GM13977 (cell line): ENCODE measurements at regions not wholly inside any gene's neighbourhood (a gene's known extent, or its start where the extent isn't known, plus 50 kb on each side); places are given as distances from the start of the nearest gene placed in this dataset.

ENCODE experiments used
- DNase-seq: peaks from one replicate; pipeline ENCODE4 v3.0.0; 2012; ENCODE audit warnings: low spot score
- in situ Hi-C: fragments of 300-500 bp; cut with MboI; formaldehyde crosslinking; loops from one replicate; pipeline ENCODE4 v1.12.0; 2022; ENCODE audit warnings: low sequenced_read_pairs, low pct_unique_long_range_greater_than_20kb, mixed read lengths, inconsistent platforms; ENCODE audit not compliant: unreplicated experiment
- TF ChIP-seq, protein P1 (sequence below): IDR thresholded peaks from 2 replicates; pipeline ENCODE4 v1.5.1; 2012; ENCODE audit warnings: mild to moderate bottlenecking, control low read depth; ENCODE audit not compliant: insufficient read depth; ENCODE audit errors: extremely low read depth, missing control alignments

DNA sequence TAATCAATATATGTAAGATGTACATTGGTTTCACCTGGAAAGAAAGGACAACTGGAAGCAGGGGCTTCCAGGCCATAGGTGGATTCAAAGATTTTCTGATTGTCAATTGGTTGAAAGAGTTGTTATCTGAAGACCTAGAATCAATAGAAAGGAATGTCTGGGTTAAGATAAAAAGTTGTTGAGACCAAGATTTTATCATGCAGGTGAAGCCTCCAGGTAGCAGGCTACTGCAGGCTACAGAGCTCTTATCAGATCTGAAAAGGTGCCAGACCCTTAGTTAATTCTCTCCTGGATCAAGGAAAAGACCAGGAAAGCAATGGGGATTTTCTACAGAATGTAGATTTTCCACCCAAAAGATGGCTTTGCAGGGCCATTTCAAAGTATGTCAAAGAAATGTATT, 487.2 kb downstream of the BTBD3 start:
- DNase-seq = no peak
- in situ Hi-C loops = no loop called here
- TF ChIP-seq, protein P1, sequence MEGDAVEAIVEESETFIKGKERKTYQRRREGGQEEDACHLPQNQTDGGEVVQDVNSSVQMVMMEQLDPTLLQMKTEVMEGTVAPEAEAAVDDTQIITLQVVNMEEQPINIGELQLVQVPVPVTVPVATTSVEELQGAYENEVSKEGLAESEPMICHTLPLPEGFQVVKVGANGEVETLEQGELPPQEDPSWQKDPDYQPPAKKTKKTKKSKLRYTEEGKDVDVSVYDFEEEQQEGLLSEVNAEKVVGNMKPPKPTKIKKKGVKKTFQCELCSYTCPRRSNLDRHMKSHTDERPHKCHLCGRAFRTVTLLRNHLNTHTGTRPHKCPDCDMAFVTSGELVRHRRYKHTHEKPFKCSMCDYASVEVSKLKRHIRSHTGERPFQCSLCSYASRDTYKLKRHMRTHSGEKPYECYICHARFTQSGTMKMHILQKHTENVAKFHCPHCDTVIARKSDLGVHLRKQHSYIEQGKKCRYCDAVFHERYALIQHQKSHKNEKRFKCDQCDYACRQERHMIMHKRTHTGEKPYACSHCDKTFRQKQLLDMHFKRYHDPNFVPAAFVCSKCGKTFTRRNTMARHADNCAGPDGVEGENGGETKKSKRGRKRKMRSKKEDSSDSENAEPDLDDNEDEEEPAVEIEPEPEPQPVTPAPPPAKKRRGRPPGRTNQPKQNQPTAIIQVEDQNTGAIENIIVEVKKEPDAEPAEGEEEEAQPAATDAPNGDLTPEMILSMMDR = no peak

DNA sequence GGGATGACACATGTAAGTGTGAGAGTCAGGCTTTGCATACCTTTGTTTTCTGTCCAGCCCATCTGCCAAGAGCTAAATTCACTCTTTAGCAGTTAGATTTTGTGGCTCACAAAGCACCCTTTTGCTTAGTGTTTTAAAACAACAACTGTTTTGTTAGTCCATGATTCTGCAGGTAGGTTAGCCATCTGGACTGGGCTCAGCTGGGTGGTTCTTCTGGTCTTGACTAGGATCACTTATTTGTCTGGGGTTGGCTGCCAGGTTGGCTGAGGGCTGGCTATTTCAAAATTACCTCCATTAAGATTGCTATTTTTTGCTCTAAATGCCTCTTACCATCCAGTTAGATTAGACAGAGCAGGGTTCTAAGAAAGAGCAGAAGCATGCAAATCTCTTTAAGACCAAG, 489.3 kb downstream of the BTBD3 start:
- TF ChIP-seq, protein P1 = no peak
- in situ Hi-C loops = no loop called here
- DNase-seq = no peak

DNA sequence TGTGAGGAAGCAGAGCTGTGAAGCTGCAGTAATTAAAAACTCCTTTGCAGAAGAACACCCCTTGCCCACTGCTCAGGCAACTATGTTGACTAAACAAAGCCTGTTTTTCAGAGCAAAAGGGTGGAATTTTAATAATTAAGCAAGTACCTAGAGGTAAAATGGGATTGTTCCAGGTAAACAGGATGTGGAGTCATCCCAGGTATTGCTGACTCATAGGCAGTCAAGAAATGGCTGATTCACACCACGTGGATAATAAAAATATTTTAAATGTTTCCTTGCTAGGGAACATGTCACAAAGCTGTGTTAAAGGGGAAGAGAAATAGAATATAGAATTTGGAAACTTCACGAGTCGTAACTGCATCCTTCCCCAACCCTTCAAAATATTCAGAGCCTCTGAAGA, 491.8 kb downstream of the BTBD3 start:
- no peak for DNase-seq
- in situ Hi-C loops = no loop called here
- TF ChIP-seq, protein P1 = no peak

DNA sequence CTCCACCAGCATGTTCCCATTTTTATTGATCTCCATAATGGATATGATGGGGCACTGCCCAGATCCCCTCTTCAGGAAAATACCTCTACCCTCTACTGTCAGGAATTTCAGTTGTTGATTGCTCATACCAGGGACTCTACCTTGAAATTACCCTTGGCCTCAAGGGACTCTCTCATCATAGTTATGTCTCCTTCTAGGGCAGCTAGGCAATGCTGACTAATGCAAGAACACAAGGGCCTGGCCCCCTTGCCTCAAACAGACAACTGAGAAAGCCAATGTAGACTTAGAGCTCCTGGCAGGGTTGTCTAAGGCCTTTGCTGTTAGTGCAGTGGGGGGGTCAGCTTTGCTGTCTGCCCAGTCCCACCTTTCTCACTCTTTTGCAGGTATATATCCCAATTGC, 493.1 kb downstream of the BTBD3 start:
- TF ChIP-seq, protein P1 = no peak
- no peak for DNase-seq
- in situ Hi-C loops = no loop called here

DNA sequence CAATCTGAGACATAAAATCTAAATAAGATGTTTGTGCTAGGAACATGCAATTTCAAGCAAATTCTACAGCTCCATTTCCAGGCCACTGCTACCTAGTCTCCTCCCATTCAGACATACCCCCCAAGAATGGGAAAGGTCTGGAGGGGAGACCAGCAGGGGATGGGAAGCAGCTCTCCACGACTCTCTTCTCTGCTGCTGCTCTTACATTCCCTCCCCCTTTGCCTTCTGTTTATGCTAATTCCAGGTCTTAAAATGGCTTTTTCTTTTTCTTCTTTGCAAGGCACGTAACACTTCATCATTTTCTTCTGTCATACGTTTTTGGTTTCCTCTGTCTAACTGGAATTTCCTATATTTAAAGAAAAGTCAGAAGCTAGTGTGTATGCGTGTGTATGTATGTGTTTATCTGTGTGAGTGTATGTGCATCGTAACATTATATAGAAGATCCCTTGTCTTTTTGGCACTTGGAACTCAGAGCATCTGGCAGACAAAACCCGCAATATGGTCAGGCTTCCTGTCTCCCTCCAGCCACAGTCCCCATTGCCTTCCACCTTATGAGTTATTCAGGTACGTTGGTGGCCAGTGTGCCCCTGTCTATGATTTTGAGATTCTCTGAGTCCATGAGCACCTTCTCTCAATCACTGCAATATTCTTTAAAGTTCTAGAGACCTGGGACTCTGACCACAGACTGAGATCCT, 493.7 kb downstream of the BTBD3 start:
- TF ChIP-seq, protein P1 = no peak
- in situ Hi-C loops = no loop called here
- no peak for DNase-seq

DNA sequence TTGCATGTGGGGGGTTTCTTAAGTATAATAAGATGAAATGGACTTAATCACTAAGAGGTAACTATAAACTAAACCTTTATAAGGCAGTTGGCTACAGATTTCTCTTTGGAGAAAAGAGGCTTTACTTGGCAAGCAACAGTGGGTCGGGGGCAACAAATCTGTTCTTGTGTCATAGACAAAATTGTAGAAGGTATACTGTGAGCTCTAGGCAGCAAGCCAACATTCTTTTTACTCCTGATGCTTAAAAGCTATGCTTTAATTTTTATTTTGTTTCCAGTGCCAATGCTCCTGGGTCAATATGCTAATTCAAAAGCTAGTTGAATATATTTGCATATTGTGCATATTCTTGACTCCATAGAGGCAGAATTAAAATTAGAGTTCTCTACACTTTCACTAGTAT, 495.4 kb downstream of the BTBD3 start:
- in situ Hi-C loops = no loop called here
- TF ChIP-seq, protein P1 = no peak
- DNase-seq = no peak
